ENCODE measurements at regions not wholly inside any gene's neighbourhood (a gene's known extent, or its start where the extent isn't known, plus 50 kb on each side); places are given as distances from the start of the nearest gene placed in this dataset.
"Not testable (repeated sequence)": the region's sequence is repeated elsewhere in the genome, so short reads cannot be mapped to it uniquely, and the experiment has no call there.

- no peak overlapping the region for H3K27ac ChIP-seq
- TF ChIP-seq, protein P1, sequence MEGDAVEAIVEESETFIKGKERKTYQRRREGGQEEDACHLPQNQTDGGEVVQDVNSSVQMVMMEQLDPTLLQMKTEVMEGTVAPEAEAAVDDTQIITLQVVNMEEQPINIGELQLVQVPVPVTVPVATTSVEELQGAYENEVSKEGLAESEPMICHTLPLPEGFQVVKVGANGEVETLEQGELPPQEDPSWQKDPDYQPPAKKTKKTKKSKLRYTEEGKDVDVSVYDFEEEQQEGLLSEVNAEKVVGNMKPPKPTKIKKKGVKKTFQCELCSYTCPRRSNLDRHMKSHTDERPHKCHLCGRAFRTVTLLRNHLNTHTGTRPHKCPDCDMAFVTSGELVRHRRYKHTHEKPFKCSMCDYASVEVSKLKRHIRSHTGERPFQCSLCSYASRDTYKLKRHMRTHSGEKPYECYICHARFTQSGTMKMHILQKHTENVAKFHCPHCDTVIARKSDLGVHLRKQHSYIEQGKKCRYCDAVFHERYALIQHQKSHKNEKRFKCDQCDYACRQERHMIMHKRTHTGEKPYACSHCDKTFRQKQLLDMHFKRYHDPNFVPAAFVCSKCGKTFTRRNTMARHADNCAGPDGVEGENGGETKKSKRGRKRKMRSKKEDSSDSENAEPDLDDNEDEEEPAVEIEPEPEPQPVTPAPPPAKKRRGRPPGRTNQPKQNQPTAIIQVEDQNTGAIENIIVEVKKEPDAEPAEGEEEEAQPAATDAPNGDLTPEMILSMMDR (conservative IDR thresholded peaks at IDR 0.05) = no peak
These were observed 104.5 kb upstream of the EGLN3 start for GRCh38 chr14:34055157-34055950.

DNA sequence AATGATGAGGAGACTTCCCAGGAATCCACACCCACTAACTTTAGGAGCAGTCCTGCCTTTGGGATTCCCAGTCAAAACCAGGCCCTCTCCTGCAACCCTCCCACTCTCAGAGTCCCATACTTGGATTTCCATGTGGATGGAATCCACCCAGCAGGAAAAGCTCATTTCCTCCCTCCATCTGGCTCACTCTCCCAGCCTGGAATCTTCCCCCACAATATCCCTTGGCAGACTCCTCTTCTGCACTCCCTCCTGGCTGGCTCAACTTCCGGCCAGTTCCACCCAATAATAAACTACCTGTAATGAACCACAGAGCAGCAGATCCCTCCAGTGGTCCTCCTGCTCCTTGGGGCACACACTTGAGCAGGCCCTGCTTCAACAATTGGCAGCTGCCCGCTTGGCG lies 102.8 kb upstream of the EGLN3 start:
- H3K27ac ChIP-seq = no peak overlapping the region
- TF ChIP-seq, protein P1 (conservative IDR thresholded peaks at IDR 0.05) = no peak

- no peak overlapping the region for H3K27ac ChIP-seq
- TF ChIP-seq, protein P1 (conservative IDR thresholded peaks at IDR 0.05) = no peak
These were observed 101.8 kb upstream of the EGLN3 start for GRCh38 chr14:34052658-34053014.

GRCh38 chr14:34051966-34052657 lies 101.2 kb upstream of the EGLN3 start:
- no peak overlapping the region for H3K27ac ChIP-seq
- TF ChIP-seq, protein P1 (conservative IDR thresholded peaks at IDR 0.05) = no peak

DNA sequence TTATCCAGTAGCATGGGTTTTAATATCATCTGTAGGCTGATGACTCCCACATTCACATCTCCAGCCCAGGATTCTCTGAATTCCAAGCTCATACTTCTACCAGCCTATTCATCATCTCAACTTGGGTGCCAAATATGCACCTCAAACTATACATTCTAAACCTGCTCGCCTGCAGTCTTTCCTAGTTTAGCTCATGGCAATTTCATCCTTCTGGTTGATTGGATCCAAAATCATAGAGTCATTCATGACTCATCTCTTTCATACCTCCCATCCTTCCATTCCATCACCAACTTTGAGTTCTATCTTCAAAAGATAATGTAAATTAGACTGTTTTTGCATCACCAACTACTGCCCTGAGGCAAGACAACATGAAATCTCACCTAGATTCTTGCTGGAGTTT lies 99.7 kb upstream of the EGLN3 start:
- TF ChIP-seq, protein P1 (conservative IDR thresholded peaks at IDR 0.05) = no peak

DNA sequence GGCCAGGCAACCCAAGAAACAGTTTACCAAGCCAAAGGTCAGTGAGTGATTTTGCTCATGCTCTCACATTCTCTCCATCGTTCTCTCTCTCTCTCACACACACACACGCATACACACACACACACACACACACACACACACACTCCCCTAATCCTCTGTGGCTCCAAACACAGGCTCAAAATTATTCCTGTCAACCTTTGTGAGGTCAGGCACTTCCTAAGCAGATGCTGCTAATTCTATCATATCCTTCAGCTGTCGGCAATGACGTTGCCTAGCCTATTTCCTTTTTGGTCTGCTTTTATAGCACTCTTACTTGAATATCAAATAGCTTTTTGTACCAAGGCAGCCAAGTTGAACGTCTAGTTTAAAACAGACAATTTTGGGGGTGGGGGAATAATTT lies 98.9 kb upstream of the EGLN3 start:
- TF ChIP-seq, protein P1 (conservative IDR thresholded peaks at IDR 0.05) = no peak
- no peak overlapping the region for H3K27ac ChIP-seq

More for the DNA sequence above, 99.7 kb upstream of the EGLN3 start:
- H3K27ac ChIP-seq = no peak overlapping the region

DNA sequence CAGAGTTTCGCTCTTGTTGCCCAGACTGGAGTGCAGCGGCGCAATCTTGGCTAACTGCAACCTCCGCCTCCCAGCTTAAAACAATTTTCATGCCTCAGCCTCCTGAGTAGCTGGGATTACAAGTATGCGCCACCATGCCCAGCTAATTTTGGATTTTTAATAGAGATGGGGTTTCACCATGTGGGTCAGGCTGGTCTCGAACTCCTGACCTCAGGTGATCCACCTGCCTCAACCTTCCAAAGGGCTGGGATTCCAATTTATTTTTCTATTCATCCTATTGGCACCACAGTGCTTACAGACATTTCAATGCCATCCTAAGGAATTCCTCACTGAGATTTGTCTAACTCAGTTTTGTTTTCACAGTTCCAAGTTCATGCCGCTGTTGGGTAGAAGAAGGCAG lies 98.3 kb upstream of the EGLN3 start:
- not testable (repeated sequence) for H3K27ac ChIP-seq

Data from VCaP (cell line).